AG08396 (cell line): ENCODE measurements at regions not wholly inside any gene's neighbourhood (a gene's known extent, or its start where the extent isn't known, plus 50 kb on each side); places are given as distances from the start of the nearest gene placed in this dataset.

Source experiments
- DNase-seq: peaks from one replicate; pipeline ENCODE4 v3.0.0; 2012; ENCODE audit warnings: low spot score, mixed read lengths

GRCh38 chr11:43626798-43627197, 53.7 kb upstream of the HSD17B12 start:
- DNase-seq: no peak
